ENCODE measurements at regions not wholly inside any gene's neighbourhood (a gene's known extent, or its start where the extent isn't known, plus 50 kb on each side); places are given as distances from the start of the nearest gene placed in this dataset.

DNA sequence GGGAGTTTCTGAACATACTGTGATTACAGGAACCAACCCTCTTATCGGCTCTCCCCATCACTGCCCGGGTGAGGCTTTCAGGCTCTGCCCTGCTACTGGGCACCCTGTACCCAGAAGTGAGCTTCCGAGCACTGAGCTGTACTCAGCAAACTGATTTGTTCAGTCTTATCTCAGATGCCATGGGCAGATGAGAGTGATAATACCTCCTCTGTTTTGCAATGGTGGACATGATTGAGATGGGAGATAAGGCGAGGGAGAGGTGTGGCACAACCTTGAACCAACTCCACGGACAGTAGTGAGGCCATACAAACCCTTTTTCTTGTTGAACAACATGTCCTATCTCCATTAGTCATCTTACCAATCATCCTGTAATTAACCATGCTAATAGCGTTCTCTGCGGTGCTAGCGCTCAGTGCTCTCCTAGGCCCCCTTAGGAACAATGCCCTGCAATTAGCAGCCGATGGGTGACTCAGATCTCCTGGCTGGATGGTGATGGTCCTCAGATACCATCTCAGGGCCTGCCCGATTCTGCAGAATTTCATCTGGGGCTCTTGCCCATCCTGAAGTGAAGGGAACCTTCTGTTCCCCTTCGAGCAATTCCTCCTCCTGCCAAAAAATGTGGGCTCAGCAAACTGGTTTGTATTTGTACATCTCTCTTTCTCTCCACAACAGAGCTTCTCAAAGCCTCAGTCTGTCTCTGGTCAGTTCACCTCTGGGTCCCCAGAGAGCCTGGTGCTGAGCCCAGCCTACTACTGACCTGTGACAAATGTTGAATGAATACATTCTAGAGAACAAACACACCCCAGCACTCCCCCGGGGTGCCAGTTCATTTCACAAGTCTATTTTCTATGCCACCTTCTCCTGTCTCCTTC, 139.3 kb upstream of the IRX3 start:
- no peak for TF ChIP-seq CTCF (IDR thresholded peaks at IDR 0.05)
- no peak for TF ChIP-seq POLR2A (IDR thresholded peaks at IDR 0.05)
- TF ChIP-seq POLR2AphosphoS5 (IDR thresholded peaks at IDR 0.05), result peak in 1 of 3 donors; percentile 39
- TF ChIP-seq EP300 (IDR thresholded peaks at IDR 0.05), result no peak

Measured in suprapubic skin (tissue), 4 donors.